DND-41 (cell line): ENCODE measurements at regions not wholly inside any gene's neighbourhood (a gene's known extent, or its start where the extent isn't known, plus 50 kb on each side); places are given as distances from the start of the nearest gene placed in this dataset.

Experiments
- ATAC-seq: fragments of 200-7000 bp; cut with Tn5 transposase; 3 replicates; pipeline ENCODE4 v1.9.1; 2021; ENCODE audit warnings: low read depth; ENCODE audit not compliant: insufficient read depth
- DNase-seq: peaks from one replicate; pipeline ENCODE4 v3.0.0-alpha.2; 2020
- H2AFZ ChIP-seq: 2 replicates; pipeline ENCODE4 v1.6.0; 2012; ENCODE audit warnings: low read depth, low read length
- H3K27ac ChIP-seq: 2 replicates; pipeline ENCODE4 v1.5.1; 2012; ENCODE audit warnings: low read length, inconsistent platforms
- H3K27me3 ChIP-seq: fragments of 200-600 bp; sonication (generic); 2 replicates; pipeline ENCODE4 v1.6.0; 2012; ENCODE audit warnings: low read length, mild to moderate bottlenecking, inconsistent platforms; ENCODE audit not compliant: insufficient read depth, poor library complexity
- H3K36me3 ChIP-seq: 2 replicates; pipeline ENCODE4 v1.5.1; 2012; ENCODE audit warnings: low read length, inconsistent platforms; ENCODE audit not compliant: insufficient read depth
- H3K4me1 ChIP-seq: 2 replicates; pipeline ENCODE4 v1.5.1; 2012; ENCODE audit warnings: mild to moderate bottlenecking, low read length; ENCODE audit not compliant: insufficient read depth
- H3K4me2 ChIP-seq: 2 replicates; pipeline ENCODE4 v1.6.0; 2012; ENCODE audit warnings: mild to moderate bottlenecking, moderate library complexity, low read length, inconsistent platforms; ENCODE audit not compliant: insufficient read depth
- H3K4me3 ChIP-seq, 2 experiments: fragments of 200-600 bp in 1 of 2; shearing (Covaris generic) in 1 of 2; 2 replicates each; pipeline ENCODE4 v1.5.1; 2012 to 2016; ENCODE audit warnings: inconsistent platforms in 2 of 2, low read length in 2 of 2, mild to moderate bottlenecking in 2 of 2, low read depth in 1 of 2, moderate library complexity in 1 of 2
- H3K79me2 ChIP-seq: 2 replicates; pipeline ENCODE4 v1.6.0; 2012; ENCODE audit warnings: low read length, inconsistent platforms; ENCODE audit not compliant: insufficient read depth
- H3K9ac ChIP-seq: 2 replicates; pipeline ENCODE4 v1.6.0; 2012; ENCODE audit warnings: low read depth, mild to moderate bottlenecking, inconsistent platforms, low read length, moderate library complexity
- H3K9me3 ChIP-seq: 2 replicates; pipeline ENCODE4 v1.5.1; 2012; ENCODE audit warnings: low read length, moderate library complexity, mild to moderate bottlenecking, inconsistent platforms; ENCODE audit not compliant: insufficient read depth, severe bottlenecking
- H4K20me1 ChIP-seq: 2 replicates; pipeline ENCODE4 v1.6.0; 2012; ENCODE audit warnings: low read length; ENCODE audit not compliant: insufficient read depth
- CTCF ChIP-seq: IDR thresholded peaks from 2 replicates; pipeline ENCODE4 v1.5.1; 2012; ENCODE audit warnings: borderline replicate concordance, low read length, moderate library complexity, mild to moderate bottlenecking; ENCODE audit not compliant: poor library complexity, severe bottlenecking; ENCODE audit errors: extremely low read depth
- EZH2 ChIP-seq: IDR thresholded peaks from 3 replicates; pipeline ENCODE4 v1.6.1; 2012; ENCODE audit warnings: borderline replicate concordance, low read depth, mild to moderate bottlenecking, moderate library complexity, low read length, inconsistent platforms; ENCODE audit not compliant: severe bottlenecking

GRCh38 chr2:16039055-16039454, 98.7 kb downstream of the MYCN start:
- DNase-seq (no peak), ATAC-seq (no peak)
- Histone ChIP-seq H3K27me3 (no peaks in the 10 kb centered on the region), H3K9me3 (no peaks in the 10 kb centered on the region), H3K4me3 (no peak overlapping the region), H3K27ac (no peak overlapping the region), H3K4me1 (no peaks in the 10 kb centered on the region), H4K20me1 (no peaks in the 10 kb centered on the region), H3K79me2 (no peaks in the 10 kb centered on the region), H3K4me2 (no peak overlapping the region), H3K36me3 (no peaks in the 10 kb centered on the region), H2AFZ (no peak overlapping the region), H3K9ac (no peak overlapping the region)
- TF ChIP-seq EZH2 (no peak), CTCF (no peak)

GRCh38 chr2:16038621-16039020, 98.3 kb downstream of the MYCN start:
- H3K27ac ChIP-seq, result no peak overlapping the region
- H4K20me1 ChIP-seq, result no peaks in the 10 kb centered on the region
- H3K36me3 ChIP-seq, result no peaks in the 10 kb centered on the region
- H3K4me1 ChIP-seq, result no peaks in the 10 kb centered on the region
- ATAC-seq (no peak), DNase-seq (no peak)
- no peak overlapping the region for H3K4me2 ChIP-seq
- H2AFZ ChIP-seq, result no peak overlapping the region
- H3K79me2 ChIP-seq, result no peaks in the 10 kb centered on the region
- no peak overlapping the region for H3K9ac ChIP-seq
- no peaks in the 10 kb centered on the region for H3K9me3 ChIP-seq
- no peak overlapping the region for H3K4me3 ChIP-seq
- TF ChIP-seq EZH2 (no peak), CTCF (no peak)
- H3K27me3 ChIP-seq, result no peaks in the 10 kb centered on the region

- TF ChIP-seq CTCF (no peak), EZH2 (no peak)
- Histone ChIP-seq H2AFZ (no peak overlapping the region), H3K27me3 (no peaks in the 10 kb centered on the region), H3K36me3 (no peaks in the 10 kb centered on the region), H3K9me3 (no peaks in the 10 kb centered on the region), H3K4me1 (no peaks in the 10 kb centered on the region), H3K27ac (no peak overlapping the region), H3K9ac (no peak overlapping the region), H3K79me2 (no peaks in the 10 kb centered on the region), H3K4me2 (no peak overlapping the region), H4K20me1 (no peaks in the 10 kb centered on the region), H3K4me3 (no peak overlapping the region)
- ATAC-seq (no peak), DNase-seq (no peak)
These were observed 97.6 kb downstream of the MYCN start for GRCh38 chr2:16037808-16038457.

- TF ChIP-seq EZH2 (no peak), CTCF (no peak)
- no peak for DNase-seq
- no peak overlapping the region for H3K4me3 ChIP-seq
- H2AFZ ChIP-seq, result no peak overlapping the region
- H3K4me2 ChIP-seq, result no peak overlapping the region
- H3K27ac ChIP-seq, result no peak overlapping the region
- H3K79me2 ChIP-seq, result no peaks in the 10 kb centered on the region
- H3K9ac ChIP-seq, result no peak overlapping the region
- ATAC-seq, result no peak
- H3K36me3 ChIP-seq, result no peaks in the 10 kb centered on the region
- no peaks in the 10 kb centered on the region for H3K27me3 ChIP-seq
- H4K20me1 ChIP-seq, result no peaks in the 10 kb centered on the region
- no peaks in the 10 kb centered on the region for H3K9me3 ChIP-seq
- H3K4me1 ChIP-seq, result no peaks in the 10 kb centered on the region
These were observed 96.6 kb downstream of the MYCN start for GRCh38 chr2:16036951-16037350.
